ENCODE measurements at regions not wholly inside any gene's neighbourhood (a gene's known extent, or its start where the extent isn't known, plus 50 kb on each side); places are given as distances from the start of the nearest gene placed in this dataset.

DNA sequence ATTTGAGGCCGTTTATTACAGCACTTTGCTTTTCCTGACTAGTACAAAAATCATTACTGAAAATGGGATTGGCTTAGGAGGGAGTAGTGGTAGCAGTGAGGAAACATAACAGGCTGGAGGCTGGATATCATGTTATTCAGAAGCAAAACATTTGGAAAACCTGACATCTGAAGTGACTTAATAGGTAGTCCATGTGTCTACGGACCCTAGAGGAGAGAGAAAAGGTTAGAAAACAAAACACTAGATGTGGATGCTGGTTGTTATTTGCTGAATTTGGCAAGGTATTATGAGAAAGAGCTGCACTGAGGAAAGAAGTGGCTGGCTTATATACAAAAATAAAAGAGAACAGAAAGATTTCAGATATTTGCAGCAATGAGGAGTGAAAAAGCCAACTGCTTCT lies 139.9 kb downstream of the MEX3B start:
- no peaks in the 10 kb centered on the region for H3K9me3 ChIP-seq (ENCODE audit: insufficient read depth, low read depth, low read length)
- H2AFZ ChIP-seq (ENCODE audit: low read length), result no peak overlapping the region
- no peaks in the 10 kb centered on the region for H3K36me3 ChIP-seq (ENCODE audit: insufficient read depth, low read length)
- H3K79me2 ChIP-seq (ENCODE audit: insufficient read depth, low read length), result no peaks in the 10 kb centered on the region
- H3K4me2 ChIP-seq (ENCODE audit: low read depth, low read length, poor library complexity, severe bottlenecking), result no peak overlapping the region
- no peaks in the 10 kb centered on the region for H3F3A ChIP-seq (ENCODE audit: low read depth)
- no peaks in the 10 kb centered on the region for H3K9me2 ChIP-seq (replicated peaks; ENCODE audit: low read depth, low read length)
- no peak for TF ChIP-seq EZH2phosphoT487 (IDR thresholded peaks at IDR 0.05; ENCODE audit: borderline replicate concordance)
- TF ChIP-seq, protein P1, sequence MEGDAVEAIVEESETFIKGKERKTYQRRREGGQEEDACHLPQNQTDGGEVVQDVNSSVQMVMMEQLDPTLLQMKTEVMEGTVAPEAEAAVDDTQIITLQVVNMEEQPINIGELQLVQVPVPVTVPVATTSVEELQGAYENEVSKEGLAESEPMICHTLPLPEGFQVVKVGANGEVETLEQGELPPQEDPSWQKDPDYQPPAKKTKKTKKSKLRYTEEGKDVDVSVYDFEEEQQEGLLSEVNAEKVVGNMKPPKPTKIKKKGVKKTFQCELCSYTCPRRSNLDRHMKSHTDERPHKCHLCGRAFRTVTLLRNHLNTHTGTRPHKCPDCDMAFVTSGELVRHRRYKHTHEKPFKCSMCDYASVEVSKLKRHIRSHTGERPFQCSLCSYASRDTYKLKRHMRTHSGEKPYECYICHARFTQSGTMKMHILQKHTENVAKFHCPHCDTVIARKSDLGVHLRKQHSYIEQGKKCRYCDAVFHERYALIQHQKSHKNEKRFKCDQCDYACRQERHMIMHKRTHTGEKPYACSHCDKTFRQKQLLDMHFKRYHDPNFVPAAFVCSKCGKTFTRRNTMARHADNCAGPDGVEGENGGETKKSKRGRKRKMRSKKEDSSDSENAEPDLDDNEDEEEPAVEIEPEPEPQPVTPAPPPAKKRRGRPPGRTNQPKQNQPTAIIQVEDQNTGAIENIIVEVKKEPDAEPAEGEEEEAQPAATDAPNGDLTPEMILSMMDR (conservative IDR thresholded peaks at IDR 0.05; ENCODE audit: low read length), result no peak
- H3K9ac ChIP-seq (ENCODE audit: low read depth, low read length, poor library complexity, severe bottlenecking), result no peak overlapping the region
- no peaks in the 10 kb centered on the region for H3K4me1 ChIP-seq (ENCODE audit: insufficient read depth, low read length, poor library complexity, severe bottlenecking)
- no peaks in the 10 kb centered on the region for H4K20me1 ChIP-seq (ENCODE audit: insufficient read depth, low read length, poor library complexity, severe bottlenecking)
- H3K4me3 ChIP-seq (ENCODE audit: low read length, poor library complexity, severe bottlenecking), result no peak overlapping the region
- no peaks in the 10 kb centered on the region for H3K27me3 ChIP-seq (ENCODE audit: insufficient read depth, low read length, poor library complexity, severe bottlenecking)

DNA sequence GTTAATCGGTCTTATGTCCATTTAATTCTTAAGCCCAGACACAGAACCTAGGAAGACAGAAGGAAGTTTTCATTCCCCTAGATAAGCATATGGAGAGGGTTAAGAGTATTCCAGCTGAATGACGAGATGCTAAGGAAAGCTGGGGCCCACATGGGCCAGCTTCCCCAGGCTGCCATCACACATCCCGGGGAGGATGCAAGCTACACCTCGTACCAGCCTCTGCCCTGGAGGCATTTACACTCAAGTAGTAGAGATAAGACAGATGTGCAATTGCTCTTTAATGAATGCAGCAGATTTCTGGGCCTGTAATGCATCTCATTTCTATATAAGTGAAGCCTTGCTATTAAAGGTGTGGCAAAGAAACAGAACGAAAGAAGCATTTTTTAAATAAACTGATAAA lies 144.5 kb downstream of the MEX3B start:
- no peak overlapping the region for H3K4me2 ChIP-seq (ENCODE audit: low read depth, low read length, poor library complexity, severe bottlenecking)
- H3K79me2 ChIP-seq (ENCODE audit: insufficient read depth, low read length), result no peaks in the 10 kb centered on the region
- no peaks in the 10 kb centered on the region for H3F3A ChIP-seq (ENCODE audit: low read depth)
- H3K4me1 ChIP-seq (ENCODE audit: insufficient read depth, low read length, poor library complexity, severe bottlenecking), result no peaks in the 10 kb centered on the region
- H3K4me3 ChIP-seq (ENCODE audit: low read length, poor library complexity, severe bottlenecking), result no peak overlapping the region
- no peaks in the 10 kb centered on the region for H3K9me2 ChIP-seq (replicated peaks; ENCODE audit: low read depth, low read length)
- H3K27me3 ChIP-seq (ENCODE audit: insufficient read depth, low read length, poor library complexity, severe bottlenecking), result no peaks in the 10 kb centered on the region
- TF ChIP-seq, protein P1 (conservative IDR thresholded peaks at IDR 0.05; ENCODE audit: low read length), result no peak
- no peak for TF ChIP-seq EZH2phosphoT487 (IDR thresholded peaks at IDR 0.05; ENCODE audit: borderline replicate concordance)
- no peak overlapping the region for H3K9ac ChIP-seq (ENCODE audit: low read depth, low read length, poor library complexity, severe bottlenecking)
- no peaks in the 10 kb centered on the region for H3K36me3 ChIP-seq (ENCODE audit: insufficient read depth, low read length)
- H3K9me3 ChIP-seq (ENCODE audit: insufficient read depth, low read depth, low read length), result no peaks in the 10 kb centered on the region
- no peaks in the 10 kb centered on the region for H4K20me1 ChIP-seq (ENCODE audit: insufficient read depth, low read length, poor library complexity, severe bottlenecking)
- H2AFZ ChIP-seq (ENCODE audit: low read length), result no peak overlapping the region

DNA sequence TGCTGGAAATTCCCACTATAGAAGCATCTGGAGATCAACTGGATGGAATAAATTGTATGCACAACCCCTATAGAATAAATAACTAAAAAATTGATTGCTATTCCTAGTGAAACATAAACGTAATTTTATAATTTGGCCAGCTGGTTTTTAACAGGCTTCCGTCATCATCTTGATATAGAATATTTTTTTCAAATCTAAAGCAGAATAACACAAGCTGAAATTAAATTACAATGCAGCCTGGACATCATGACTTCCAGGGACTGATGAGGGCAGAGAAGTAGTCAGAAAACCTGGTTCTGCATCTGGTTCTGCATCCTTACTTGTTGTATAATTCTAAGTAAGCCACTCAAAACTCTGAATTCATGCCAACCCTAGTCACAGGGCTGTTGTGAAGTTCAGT lies 146.1 kb downstream of the MEX3B start:
- Histone ChIP-seq H4K20me1 (ENCODE audit: insufficient read depth, low read length, poor library complexity, severe bottlenecking) (no peaks in the 10 kb centered on the region), H3K27me3 (ENCODE audit: insufficient read depth, low read length, poor library complexity, severe bottlenecking) (no peaks in the 10 kb centered on the region), H3K4me2 (ENCODE audit: low read depth, low read length, poor library complexity, severe bottlenecking) (no peak overlapping the region), H3K4me1 (ENCODE audit: insufficient read depth, low read length, poor library complexity, severe bottlenecking) (no peaks in the 10 kb centered on the region), H3K79me2 (ENCODE audit: insufficient read depth, low read length) (no peaks in the 10 kb centered on the region), H3K36me3 (ENCODE audit: insufficient read depth, low read length) (no peaks in the 10 kb centered on the region), H3F3A (ENCODE audit: low read depth) (no peaks in the 10 kb centered on the region), H3K9me3 (ENCODE audit: insufficient read depth, low read depth, low read length) (no peaks in the 10 kb centered on the region), H2AFZ (ENCODE audit: low read length) (no peak overlapping the region), H3K9me2 (replicated peaks; ENCODE audit: low read depth, low read length) (no peaks in the 10 kb centered on the region), H3K9ac (ENCODE audit: low read depth, low read length, poor library complexity, severe bottlenecking) (no peak overlapping the region), H3K4me3 (ENCODE audit: low read length, poor library complexity, severe bottlenecking) (no peak overlapping the region)
- TF ChIP-seq, protein P1 (conservative IDR thresholded peaks at IDR 0.05; ENCODE audit: low read length), result no peak
- no peak for TF ChIP-seq EZH2phosphoT487 (IDR thresholded peaks at IDR 0.05; ENCODE audit: borderline replicate concordance)

All from Loucy (cell line).